Gastroesophageal sphincter (tissue), 4 donors: ENCODE measurements at regions not wholly inside any gene's neighbourhood (a gene's known extent, or its start where the extent isn't known, plus 50 kb on each side); places are given as distances from the start of the nearest gene placed in this dataset.
A peak's percentile ranks its signal among the peaks of the same experiment; 100 is the strongest.
"Not testable (repeated sequence)": the region's sequence is repeated elsewhere in the genome, so short reads cannot be mapped to it uniquely, and the experiment has no call there.

Experiments
- ATAC-seq: fragments of 150-250 bp; one replicate; pipeline ENCODE4 v1.9.1; 2016; ENCODE audit warnings: mild to moderate bottlenecking, moderate library complexity
- H3K27ac ChIP-seq, 4 donors: fragments of 200-600 bp; sonication (generic) in 3 of 4; 1 replicate in 3 of 4; 2 replicates in 1 of 4; pipeline ENCODE4 v1.5.1; 2016 to 2019
- H3K27me3 ChIP-seq: fragments of 200-600 bp; sonication (generic); one replicate; pipeline ENCODE4 v1.5.1; 2019
- H3K36me3 ChIP-seq, 2 donors: fragments of 200-600 bp; sonication (generic); one replicate each; pipeline ENCODE4 v1.5.1; 2019; ENCODE audit warnings: control low read depth in 1 of 2
- H3K4me1 ChIP-seq, 3 donors: fragments of 200-600 bp; sonication (generic); 1 replicate in 2 of 3; 2 replicates in 1 of 3; pipeline ENCODE4 v1.5.1; 2016 to 2019; ENCODE audit warnings: control low read depth in 2 of 3
- H3K4me3 ChIP-seq, 2 donors: fragments of 200-600 bp; sonication (generic); one replicate each; pipeline ENCODE4 v1.5.1; 2019; ENCODE audit warnings: mild to moderate bottlenecking in 1 of 2, moderate library complexity in 1 of 2
- H3K9me3 ChIP-seq, 3 donors: fragments of 200-600 bp; sonication (generic); one replicate each; pipeline ENCODE4 v1.5.1; 2017 to 2019; ENCODE audit warnings: control low read depth in 2 of 3
- CTCF ChIP-seq, 4 experiments: fragments of 200-600 bp in 2 of 4; fragments of 450-650 bp in 2 of 4; sonication (generic) in 1 of 4; IDR thresholded peaks; one replicate each; pipeline ENCODE4 v1.5.1; 2017 to 2019; ENCODE audit warnings: antibody characterized with exemption in 4 of 4, mild to moderate bottlenecking in 2 of 4, moderate library complexity in 2 of 4
- EP300 ChIP-seq: sonication (generic); formaldehyde crosslinking; IDR thresholded peaks from one replicate; pipeline ENCODE4 v1.6.1; 2017; ENCODE audit warnings: antibody characterized with exemption, mild to moderate bottlenecking
- POLR2A ChIP-seq, 2 donors: fragments of 450-650 bp; IDR thresholded peaks; one replicate each; pipeline ENCODE4 v1.6.1; 2017; ENCODE audit warnings: antibody characterized with exemption in 2 of 2, mild to moderate bottlenecking in 2 of 2, moderate library complexity in 1 of 2
- POLR2AphosphoS5 ChIP-seq: sonication (generic); formaldehyde crosslinking; IDR thresholded peaks from one replicate; pipeline ENCODE4 v1.6.1; 2017; ENCODE audit warnings: antibody characterized with exemption
- WGBS, 2 donors: methylation state at CpG; one replicate each; pipeline ENCODE4 v1.1.5; 2018; ENCODE audit warnings: low coverage in 1 of 2; 5-methylcytosine and 5-hydroxymethylcytosine counted together

GRCh38 chr1:218933513-218933912 lies 240.2 kb upstream of the LYPLAL1 start:
- TF ChIP-seq POLR2A (IDR thresholded peaks at IDR 0.05) (no peak), CTCF (IDR thresholded peaks at IDR 0.05) (no peak), EP300 (no peak), POLR2AphosphoS5 (no peak)
- H3K9me3 ChIP-seq = peaks cover 0 to 18% (median 0%) of the 10 kb centered on the region in 3 donors
- H3K4me1 ChIP-seq = no peaks in the 10 kb centered on the region
- no peak overlapping the region for H3K4me3 ChIP-seq
- no peak for ATAC-seq
- 47 to 50% methylated on average over 1 of the region's 1 CpG for WGBS, 2 donors
- no peaks in the 10 kb centered on the region for H3K27me3 ChIP-seq
- no peak overlapping the region for H3K27ac ChIP-seq
- H3K36me3 ChIP-seq = no peaks in the 10 kb centered on the region

- H3K4me3 ChIP-seq, H3K27ac ChIP-seq, H3K27me3 ChIP-seq, H3K36me3 ChIP-seq, H3K4me1 ChIP-seq, ATAC-seq: not testable (repeated sequence)
- H3K9me3 ChIP-seq = peaks cover 0 to 25% (median 0%) of the 10 kb centered on the region in 3 donors
- 90 to 96% methylated on average over 2 of the region's 2 CpGs for WGBS, 2 donors
Measured at GRCh38 chr1:218935408-218935807, 238.3 kb upstream of the LYPLAL1 start.

- Histone ChIP-seq H3K27me3 (no peaks in the 10 kb centered on the region), H3K9me3 (peaks cover 0 to 29% (median 0%) of the 10 kb centered on the region in 3 donors), H3K4me1 (peaks cover 0 to 12% (median 3%) of the 10 kb centered on the region in 3 donors), H3K27ac (no peak overlapping the region), H3K36me3 (no peaks in the 10 kb centered on the region), H3K4me3 (no peak overlapping the region)
- no peak for ATAC-seq
- TF ChIP-seq POLR2AphosphoS5 (no peak), EP300 (no peak), CTCF (IDR thresholded peaks at IDR 0.05) (no peak), POLR2A (IDR thresholded peaks at IDR 0.05) (no peak)
- WGBS, 2 donors = 0% methylated on average over 1 of the region's 1 CpG; no CpG with 5 or more reads in 1 of the 2 donors
Measured at GRCh38 chr1:218938259-218938658, 235.4 kb upstream of the LYPLAL1 start.

GRCh38 chr1:218939095-218939494 lies 234.6 kb upstream of the LYPLAL1 start:
- H3K27me3 ChIP-seq = no peaks in the 10 kb centered on the region
- no peak overlapping the region for H3K4me3 ChIP-seq
- TF ChIP-seq POLR2A (IDR thresholded peaks at IDR 0.05) = no peak
- TF ChIP-seq POLR2AphosphoS5 = no peak
- TF ChIP-seq CTCF (IDR thresholded peaks at IDR 0.05) = no peak
- no peak for TF ChIP-seq EP300
- no peaks in the 10 kb centered on the region for H3K36me3 ChIP-seq
- H3K9me3 ChIP-seq = peaks cover 0 to 29% (median 0%) of the 10 kb centered on the region in 3 donors
- peaks cover 0 to 12% (median 3%) of the 10 kb centered on the region in 3 donors for H3K4me1 ChIP-seq
- WGBS, 2 donors = 65 to 79% methylated on average over 2 to 3 of the region's 3 CpGs
- H3K27ac ChIP-seq = no peak overlapping the region
- no peak for ATAC-seq

- peak overlapping the region in 1 of 4 donors; percentile 24 for H3K27ac ChIP-seq
- peaks cover 0 to 12% (median 3%) of the 10 kb centered on the region in 3 donors for H3K4me1 ChIP-seq
- H3K27me3 ChIP-seq = no peaks in the 10 kb centered on the region
- no peaks in the 10 kb centered on the region for H3K36me3 ChIP-seq
- peaks cover 0 to 11% (median 0%) of the 10 kb centered on the region in 3 donors for H3K9me3 ChIP-seq
- H3K4me3 ChIP-seq = no peak overlapping the region
- WGBS, 2 donors = 8 to 11% methylated on average over 2 to 4 of the region's 5 CpGs
- no peak for ATAC-seq
- TF ChIP-seq POLR2AphosphoS5 (no peak), POLR2A (IDR thresholded peaks at IDR 0.05) (no peak), EP300 (no peak), CTCF (IDR thresholded peaks at IDR 0.05) (no peak)
Measured at GRCh38 chr1:218942431-218942830, 231.2 kb upstream of the LYPLAL1 start.
